ENCODE measurements at regions not wholly inside any gene's neighbourhood (a gene's known extent, or its start where the extent isn't known, plus 50 kb on each side); places are given as distances from the start of the nearest gene placed in this dataset.
"Not testable (repeated sequence)": the region's sequence is repeated elsewhere in the genome, so short reads cannot be mapped to it uniquely, and the experiment has no call there.

DNA sequence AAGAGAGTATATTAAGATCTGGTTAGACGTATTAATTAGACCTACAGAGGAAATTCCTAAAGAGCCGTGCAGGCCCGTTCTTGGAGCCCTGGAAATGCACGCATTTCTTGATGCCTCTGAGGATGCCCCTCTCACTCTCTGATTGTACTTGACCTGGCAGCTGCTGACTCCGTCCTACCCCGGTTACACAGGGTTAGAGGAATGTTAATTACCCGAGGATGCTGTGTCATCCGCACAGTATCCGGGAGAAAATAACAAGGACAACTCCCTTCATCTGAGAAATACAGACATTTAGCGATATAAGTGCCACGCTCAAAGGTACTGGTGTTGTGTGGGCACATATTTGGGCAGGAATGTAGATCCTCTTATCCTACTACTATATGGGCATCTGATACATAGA is 404.6 kb upstream of the FAT1 start (continued):
- TF ChIP-seq, protein P1, sequence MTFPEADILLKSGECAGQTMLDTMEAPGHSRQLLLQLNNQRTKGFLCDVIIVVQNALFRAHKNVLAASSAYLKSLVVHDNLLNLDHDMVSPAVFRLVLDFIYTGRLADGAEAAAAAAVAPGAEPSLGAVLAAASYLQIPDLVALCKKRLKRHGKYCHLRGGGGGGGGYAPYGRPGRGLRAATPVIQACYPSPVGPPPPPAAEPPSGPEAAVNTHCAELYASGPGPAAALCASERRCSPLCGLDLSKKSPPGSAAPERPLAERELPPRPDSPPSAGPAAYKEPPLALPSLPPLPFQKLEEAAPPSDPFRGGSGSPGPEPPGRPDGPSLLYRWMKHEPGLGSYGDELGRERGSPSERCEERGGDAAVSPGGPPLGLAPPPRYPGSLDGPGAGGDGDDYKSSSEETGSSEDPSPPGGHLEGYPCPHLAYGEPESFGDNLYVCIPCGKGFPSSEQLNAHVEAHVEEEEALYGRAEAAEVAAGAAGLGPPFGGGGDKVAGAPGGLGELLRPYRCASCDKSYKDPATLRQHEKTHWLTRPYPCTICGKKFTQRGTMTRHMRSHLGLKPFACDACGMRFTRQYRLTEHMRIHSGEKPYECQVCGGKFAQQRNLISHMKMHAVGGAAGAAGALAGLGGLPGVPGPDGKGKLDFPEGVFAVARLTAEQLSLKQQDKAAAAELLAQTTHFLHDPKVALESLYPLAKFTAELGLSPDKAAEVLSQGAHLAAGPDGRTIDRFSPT (tag by site-specific recombination; IDR thresholded peaks at IDR 0.05), result no peak
- no peak for TF ChIP-seq ZNF571 (tag by site-specific recombination; IDR thresholded peaks at IDR 0.05)

DNA sequence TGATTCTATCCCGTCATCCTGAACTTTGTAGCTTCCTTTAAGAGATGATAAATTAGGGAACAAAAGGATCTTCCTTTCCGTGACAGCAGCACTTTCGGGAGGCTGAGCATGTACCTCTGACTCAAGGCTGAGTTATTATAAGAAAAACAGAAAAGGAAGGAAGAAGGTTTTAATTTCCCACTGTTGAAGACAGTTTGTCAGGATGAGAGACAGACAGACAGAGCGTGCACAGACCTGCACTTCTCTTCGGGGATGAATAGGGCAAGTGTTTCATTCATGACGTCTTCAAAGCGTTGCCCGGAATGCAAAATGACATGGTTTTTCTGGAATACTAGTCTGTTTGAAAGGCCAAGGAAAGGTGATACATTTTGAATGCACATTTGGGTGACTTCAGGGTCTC is 405.3 kb upstream of the FAT1 start:
- H3K36me3 ChIP-seq (ENCODE audit: control insufficient read depth in 2 of 2, insufficient read depth in 1 of 2, low read length in 2 of 2), result no peaks in the 10 kb centered on the region
- ChIA-PET CTCF (no interaction called here), POLR2A (no interaction called here)
- no peak overlapping the region for H3K4me3 ChIP-seq (ENCODE audit: low read depth, low read length)
- no peaks in the 10 kb centered on the region for H3K4me1 ChIP-seq (ENCODE audit: control insufficient read depth, insufficient read depth, low read length)
- no peak overlapping the region for H3K27ac ChIP-seq (ENCODE audit: extremely low read depth, low read depth, low read length)
- TF ChIP-seq SP7 (tag by site-specific recombination; IDR thresholded peaks at IDR 0.05) (no peak), ZNF529 (tag by site-specific recombination; IDR thresholded peaks at IDR 0.05; ENCODE audit: insufficient replicate concordance) (no peak), ZNF133 (tag by site-specific recombination; IDR thresholded peaks at IDR 0.05) (no peak)
- no peaks in the 10 kb centered on the region for H3K9me3 ChIP-seq (ENCODE audit: control insufficient read depth, insufficient read depth, low read depth, low read length)

DNA sequence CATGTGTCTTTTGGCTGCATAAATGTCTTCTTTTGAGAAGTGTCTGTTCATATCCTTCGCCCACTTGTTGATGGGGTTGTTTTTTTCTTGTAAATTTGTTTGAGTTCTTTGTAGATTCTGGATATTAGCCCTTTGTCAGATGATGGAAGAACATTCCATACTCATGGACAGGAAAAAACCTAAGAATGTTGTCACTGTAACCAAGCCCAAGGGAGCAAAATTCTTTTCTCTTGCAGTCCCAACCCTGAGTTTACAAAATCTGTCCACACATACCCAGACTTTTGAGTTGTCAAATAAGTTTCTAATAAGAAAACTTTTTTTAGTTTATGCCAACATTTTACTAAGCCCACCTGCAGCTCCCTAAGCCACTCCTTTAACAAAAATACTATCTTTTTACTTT is 408.2 kb upstream of the FAT1 start:
- H3K4me1 ChIP-seq (ENCODE audit: control insufficient read depth, insufficient read depth, low read length); CTCF ChIA-PET; H3K4me3 ChIP-seq (ENCODE audit: low read depth, low read length); H3K9me3 ChIP-seq (ENCODE audit: control insufficient read depth, insufficient read depth, low read depth, low read length); H3K27ac ChIP-seq (ENCODE audit: extremely low read depth, low read depth, low read length); POLR2A ChIA-PET; H3K36me3 ChIP-seq (ENCODE audit: control insufficient read depth in 2 of 2, insufficient read depth in 1 of 2, low read length in 2 of 2): not testable (repeated sequence)

DNA sequence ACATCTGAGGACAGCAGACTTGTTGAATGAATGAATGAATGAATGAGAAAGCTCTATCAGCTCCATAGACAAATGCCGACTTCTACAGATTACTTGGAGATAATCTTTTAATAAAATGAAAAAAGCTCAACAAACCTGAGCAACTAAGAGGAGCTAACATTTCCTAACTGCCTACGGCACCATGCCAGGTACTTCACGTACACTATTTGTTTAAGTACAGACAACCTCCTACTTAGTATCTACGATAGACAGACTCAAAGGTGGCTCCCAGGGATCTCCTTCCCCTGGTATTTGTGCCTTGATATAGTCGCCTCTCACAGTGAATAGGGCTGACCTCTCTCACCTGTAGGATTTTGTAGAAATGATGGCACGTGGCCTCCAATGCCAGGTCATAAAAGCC is 412.2 kb upstream of the FAT1 start:
- H3K9me3 ChIP-seq (ENCODE audit: control insufficient read depth, insufficient read depth, low read depth, low read length), result no peaks in the 10 kb centered on the region
- H3K4me1 ChIP-seq (ENCODE audit: control insufficient read depth, insufficient read depth, low read length), result no peaks in the 10 kb centered on the region
- CTCF ChIA-PET, result no interaction called here
- no peak overlapping the region for H3K4me3 ChIP-seq (ENCODE audit: low read depth, low read length)
- POLR2A ChIA-PET, result no interaction called here
- H3K27ac ChIP-seq (ENCODE audit: extremely low read depth, low read depth, low read length), result no peak overlapping the region
- no peaks in the 10 kb centered on the region for H3K36me3 ChIP-seq (ENCODE audit: control insufficient read depth in 2 of 2, insufficient read depth in 1 of 2, low read length in 2 of 2)
- no peak for TF ChIP-seq GLI2 (tag by site-specific recombination; IDR thresholded peaks at IDR 0.05; ENCODE audit: borderline replicate concordance, low read depth)
- no peak for TF ChIP-seq ZNF157 (tag by site-specific recombination; IDR thresholded peaks at IDR 0.05)
- TF ChIP-seq ZNF776 (tag by site-specific recombination; IDR thresholded peaks at IDR 0.05; ENCODE audit: borderline replicate concordance), result no peak
- no peak for TF ChIP-seq HOXA7 (CRISPR knock-in tag; IDR thresholded peaks at IDR 0.05; ENCODE audit: borderline replicate concordance)
- no peak for TF ChIP-seq ZNF391 (tag by site-specific recombination; IDR thresholded peaks at IDR 0.05; ENCODE audit: borderline replicate concordance, low read depth)
- TF ChIP-seq ZNF174 (tag by site-specific recombination; IDR thresholded peaks at IDR 0.05), result no peak
- TF ChIP-seq ZNF266 (tag by site-specific recombination; IDR thresholded peaks at IDR 0.05; ENCODE audit: low read depth), result no peak
- TF ChIP-seq ZNF16 (tag by site-specific recombination; IDR thresholded peaks at IDR 0.05; ENCODE audit: low read depth), result no peak
- no peak for TF ChIP-seq ZNF621 (tag by site-specific recombination; IDR thresholded peaks at IDR 0.05)
- TF ChIP-seq MEIS1 (CRISPR knock-in tag; IDR thresholded peaks at IDR 0.05; ENCODE audit: borderline replicate concordance), result no peak
- TF ChIP-seq SCRT1 (tag by site-specific recombination; IDR thresholded peaks at IDR 0.05; ENCODE audit: borderline replicate concordance), result no peak
- TF ChIP-seq ZNF549 (tag by site-specific recombination; IDR thresholded peaks at IDR 0.05), result no peak
- TF ChIP-seq, protein P2, sequence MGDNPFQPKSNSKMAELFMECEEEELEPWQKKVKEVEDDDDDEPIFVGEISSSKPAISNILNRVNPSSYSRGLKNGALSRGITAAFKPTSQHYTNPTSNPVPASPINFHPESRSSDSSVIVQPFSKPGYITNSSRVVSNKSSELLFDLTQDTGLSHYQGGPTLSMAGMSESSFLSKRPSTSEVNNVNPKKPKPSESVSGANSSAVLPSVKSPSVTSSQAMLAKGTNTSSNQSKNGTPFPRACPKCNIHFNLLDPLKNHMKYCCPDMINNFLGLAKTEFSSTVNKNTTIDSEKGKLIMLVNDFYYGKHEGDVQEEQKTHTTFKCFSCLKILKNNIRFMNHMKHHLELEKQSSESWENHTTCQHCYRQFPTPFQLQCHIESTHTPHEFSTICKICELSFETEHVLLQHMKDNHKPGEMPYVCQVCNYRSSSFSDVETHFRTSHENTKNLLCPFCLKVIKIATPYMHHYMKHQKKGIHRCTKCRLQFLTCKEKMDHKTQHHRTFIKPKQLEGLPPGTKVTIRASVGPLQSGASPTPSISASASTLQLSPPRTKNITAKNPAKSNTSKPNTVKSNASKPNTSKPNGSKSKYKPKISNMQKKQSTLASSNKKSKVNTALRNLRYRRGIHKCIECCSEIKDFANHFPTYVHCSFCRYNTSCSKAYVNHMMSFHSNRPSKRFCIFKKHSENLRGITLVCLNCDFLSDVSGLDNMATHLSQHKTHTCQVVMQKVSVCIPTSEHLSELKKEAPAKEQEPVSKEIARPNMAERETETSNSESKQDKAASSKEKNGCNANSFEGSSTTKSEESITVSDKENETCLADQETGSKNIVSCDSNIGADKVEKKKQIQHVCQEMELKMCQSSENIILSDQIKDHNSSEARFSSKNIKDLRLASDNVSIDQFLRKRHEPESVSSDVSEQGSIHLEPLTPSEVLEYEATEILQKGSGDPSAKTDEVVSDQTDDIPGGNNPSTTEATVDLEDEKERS (tag by site-specific recombination; IDR thresholded peaks at IDR 0.05), result no peak
- TF ChIP-seq ZNF133 (tag by site-specific recombination; IDR thresholded peaks at IDR 0.05), result no peak
- TF ChIP-seq ZNF23 (tag by site-specific recombination; IDR thresholded peaks at IDR 0.05; ENCODE audit: borderline replicate concordance), result no peak
- no peak for TF ChIP-seq ZNF354C (tag by site-specific recombination; IDR thresholded peaks at IDR 0.05; ENCODE audit: borderline replicate concordance, low read depth)
- no peak for TF ChIP-seq ZNF501 (tag by site-specific recombination; IDR thresholded peaks at IDR 0.05)
- TF ChIP-seq ZNF423 (tag by site-specific recombination; IDR thresholded peaks at IDR 0.05), result no peak
- TF ChIP-seq, protein P3, sequence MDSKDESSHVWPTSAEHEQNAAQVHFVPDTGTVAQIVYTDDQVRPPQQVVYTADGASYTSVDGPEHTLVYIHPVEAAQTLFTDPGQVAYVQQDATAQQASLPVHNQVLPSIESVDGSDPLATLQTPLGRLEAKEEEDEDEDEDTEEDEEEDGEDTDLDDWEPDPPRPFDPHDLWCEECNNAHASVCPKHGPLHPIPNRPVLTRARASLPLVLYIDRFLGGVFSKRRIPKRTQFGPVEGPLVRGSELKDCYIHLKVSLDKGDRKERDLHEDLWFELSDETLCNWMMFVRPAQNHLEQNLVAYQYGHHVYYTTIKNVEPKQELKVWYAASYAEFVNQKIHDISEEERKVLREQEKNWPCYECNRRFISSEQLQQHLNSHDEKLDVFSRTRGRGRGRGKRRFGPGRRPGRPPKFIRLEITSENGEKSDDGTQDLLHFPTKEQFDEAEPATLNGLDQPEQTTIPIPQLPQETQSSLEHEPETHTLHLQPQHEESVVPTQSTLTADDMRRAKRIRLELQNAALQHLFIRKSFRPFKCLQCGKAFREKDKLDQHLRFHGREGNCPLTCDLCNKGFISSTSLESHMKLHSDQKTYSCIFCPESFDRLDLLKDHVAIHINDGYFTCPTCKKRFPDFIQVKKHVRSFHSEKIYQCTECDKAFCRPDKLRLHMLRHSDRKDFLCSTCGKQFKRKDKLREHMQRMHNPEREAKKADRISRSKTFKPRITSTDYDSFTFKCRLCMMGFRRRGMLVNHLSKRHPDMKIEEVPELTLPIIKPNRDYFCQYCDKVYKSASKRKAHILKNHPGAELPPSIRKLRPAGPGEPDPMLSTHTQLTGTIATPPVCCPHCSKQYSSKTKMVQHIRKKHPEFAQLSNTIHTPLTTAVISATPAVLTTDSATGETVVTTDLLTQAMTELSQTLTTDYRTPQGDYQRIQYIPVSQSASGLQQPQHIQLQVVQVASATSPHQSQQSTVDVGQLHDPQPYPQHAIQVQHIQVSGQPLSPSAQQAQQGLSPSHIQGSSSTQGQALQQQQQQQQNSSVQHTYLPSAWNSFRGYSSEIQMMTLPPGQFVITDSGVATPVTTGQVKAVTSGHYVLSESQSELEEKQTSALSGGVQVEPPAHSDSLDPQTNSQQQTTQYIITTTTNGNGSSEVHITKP (tag by site-specific recombination; IDR thresholded peaks at IDR 0.05), result no peak

Measured in HEK293 (cell line).